Smooth muscle cell (in vitro differentiated cells): ENCODE measurements at regions not wholly inside any gene's neighbourhood (a gene's known extent, or its start where the extent isn't known, plus 50 kb on each side); places are given as distances from the start of the nearest gene placed in this dataset.

ENCODE experiments used
- DNase-seq: peaks from one replicate; lab custom pipeline; 2025; ENCODE audit not compliant: unreplicated experiment; lab: John Stamatoyannopoulos, UW
- H2AFZ ChIP-seq: fragments of 200-600 bp; sonication (generic); 2 replicates; pipeline ENCODE4 v1.6.0; 2016; ENCODE audit warnings: antibody characterized with exemption, low read depth, mild to moderate bottlenecking
- H3F3A ChIP-seq: fragments of 200-600 bp; sonication (generic); 2 replicates; pipeline ENCODE4 v1.6.0; 2017; ENCODE audit warnings: antibody characterized with exemption, low read depth
- H3K27ac ChIP-seq: fragments of 200-600 bp; sonication (generic); 2 replicates; pipeline ENCODE4 v1.5.1; 2016; ENCODE audit warnings: low read depth, mild to moderate bottlenecking
- H3K27me3 ChIP-seq: fragments of 200-600 bp; sonication (generic); 2 replicates; pipeline ENCODE4 v1.6.1; 2016; ENCODE audit warnings: low read depth, mild to moderate bottlenecking
- H3K36me3 ChIP-seq: fragments of 200-600 bp; sonication (generic); 2 replicates; pipeline ENCODE4 v1.5.1; 2016; ENCODE audit warnings: low read depth
- H3K4me1 ChIP-seq: fragments of 200-600 bp; sonication (generic); 2 replicates; pipeline ENCODE4 v1.5.1; 2016; ENCODE audit warnings: low read depth
- H3K4me2 ChIP-seq: fragments of 200-600 bp; sonication (generic); 2 replicates; pipeline ENCODE4 v1.6.0; 2016; ENCODE audit warnings: mild to moderate bottlenecking
- H3K4me3 ChIP-seq: fragments of 200-600 bp; sonication (generic); 2 replicates; pipeline ENCODE4 v1.5.1; 2016; ENCODE audit warnings: mild to moderate bottlenecking
- H3K79me2 ChIP-seq: fragments of 200-600 bp; sonication (generic); 2 replicates; pipeline ENCODE4 v1.6.0; 2016; ENCODE audit warnings: low read depth, mild to moderate bottlenecking
- H3K9ac ChIP-seq: fragments of 200-600 bp; sonication (generic); 2 replicates; pipeline ENCODE4 v1.6.0; 2016; ENCODE audit warnings: low read depth
- H3K9me3 ChIP-seq: fragments of 200-600 bp; sonication (generic); replicated peaks from 2 replicates; pipeline ENCODE4 v1.5.1; 2016; ENCODE audit warnings: low read depth
- H4K20me1 ChIP-seq: fragments of 200-600 bp; sonication (generic); 2 replicates; pipeline ENCODE4 v1.6.0; 2016; ENCODE audit warnings: low read depth
- CTCF ChIP-seq: fragments of 200-600 bp; sonication (generic); IDR thresholded peaks from 2 replicates; pipeline ENCODE4 v1.5.1; 2017; ENCODE audit warnings: borderline replicate concordance, mild to moderate bottlenecking, antibody characterized with exemption; ENCODE audit not compliant: insufficient read depth, poor library complexity, severe bottlenecking
- WGBS: methylation state at CpG from one replicate; pipeline ENCODE4 v1.1.7; 2016; ENCODE audit warnings: low lambda C conversion rate; 5-methylcytosine and 5-hydroxymethylcytosine counted together

- no peak overlapping the region for H3K27ac ChIP-seq
- no peak for DNase-seq
- 79% methylated on average over 7 of the region's 7 CpGs for WGBS
- no peak overlapping the region for H2AFZ ChIP-seq
- H3K79me2 ChIP-seq = no peaks in the 10 kb centered on the region
- H3K4me3 ChIP-seq = no peak overlapping the region
- peaks cover 31% of the 10 kb centered on the region for H3K27me3 ChIP-seq
- H3K9ac ChIP-seq = no peak overlapping the region
- H3K36me3 ChIP-seq = no peaks in the 10 kb centered on the region
- H3F3A ChIP-seq = no peaks in the 10 kb centered on the region
- no peaks in the 10 kb centered on the region for H3K4me1 ChIP-seq
- no peak overlapping the region for H3K4me2 ChIP-seq
- no peaks in the 10 kb centered on the region for H4K20me1 ChIP-seq
- no peak for TF ChIP-seq CTCF
- H3K9me3 ChIP-seq = no peaks in the 10 kb centered on the region
Measured at GRCh38 chr1:13899856-13900255, 199.9 kb downstream of the PRDM2 start.

- Histone ChIP-seq H3K9me3 (no peaks in the 10 kb centered on the region), H2AFZ (no peak overlapping the region), H3K4me3 (no peak overlapping the region), H3K27me3 (peaks cover 24% of the 10 kb centered on the region), H3F3A (no peaks in the 10 kb centered on the region), H3K9ac (no peak overlapping the region), H3K79me2 (no peaks in the 10 kb centered on the region), H3K27ac (no peak overlapping the region), H3K4me1 (no peaks in the 10 kb centered on the region), H4K20me1 (no peaks in the 10 kb centered on the region), H3K4me2 (no peak overlapping the region), H3K36me3 (no peaks in the 10 kb centered on the region)
- no peak for DNase-seq
- 97% methylated on average over 1 of the region's 1 CpG for WGBS
- TF ChIP-seq CTCF = no peak
Measured at GRCh38 chr1:13900583-13900982, 200.6 kb downstream of the PRDM2 start.

- Histone ChIP-seq H3K27me3 (peaks cover 20% of the 10 kb centered on the region), H3K4me3 (no peak overlapping the region), H3F3A (no peaks in the 10 kb centered on the region), H3K4me2 (no peak overlapping the region), H4K20me1 (no peaks in the 10 kb centered on the region), H3K27ac (no peak overlapping the region), H3K36me3 (no peaks in the 10 kb centered on the region), H3K9me3 (no peaks in the 10 kb centered on the region), H3K79me2 (no peaks in the 10 kb centered on the region), H3K4me1 (no peaks in the 10 kb centered on the region), H3K9ac (no peak overlapping the region), H2AFZ (no peak overlapping the region)
- no peak for TF ChIP-seq CTCF
- 77% methylated on average over 10 of the region's 10 CpGs for WGBS
- DNase-seq = no peak
Measured at GRCh38 chr1:13901039-13901438, 201.1 kb downstream of the PRDM2 start.

- no peak overlapping the region for H2AFZ ChIP-seq
- no peak overlapping the region for H3K4me2 ChIP-seq
- H3K4me3 ChIP-seq = no peak overlapping the region
- H3K36me3 ChIP-seq = no peaks in the 10 kb centered on the region
- H3K9me3 ChIP-seq = no peaks in the 10 kb centered on the region
- TF ChIP-seq CTCF = no peak
- no peaks in the 10 kb centered on the region for H3F3A ChIP-seq
- no peaks in the 10 kb centered on the region for H3K4me1 ChIP-seq
- 80% methylated on average over 6 of the region's 6 CpGs for WGBS
- peaks cover 14% of the 10 kb centered on the region for H3K27me3 ChIP-seq
- H3K9ac ChIP-seq = no peak overlapping the region
- H4K20me1 ChIP-seq = no peaks in the 10 kb centered on the region
- no peaks in the 10 kb centered on the region for H3K79me2 ChIP-seq
- H3K27ac ChIP-seq = no peak overlapping the region
- DNase-seq = no peak
Measured at GRCh38 chr1:13901597-13901996, 201.6 kb downstream of the PRDM2 start.
